Smooth muscle cell (in vitro differentiated cells): ENCODE measurements at regions not wholly inside any gene's neighbourhood (a gene's known extent, or its start where the extent isn't known, plus 50 kb on each side); places are given as distances from the start of the nearest gene placed in this dataset.

Experiments used
- DNase-seq: peaks from one replicate; lab custom pipeline; 2025; ENCODE audit not compliant: unreplicated experiment; lab: John Stamatoyannopoulos, UW
- H2AFZ ChIP-seq: fragments of 200-600 bp; sonication (generic); 2 replicates; pipeline ENCODE4 v1.6.0; 2016; ENCODE audit warnings: antibody characterized with exemption, low read depth, mild to moderate bottlenecking
- H3F3A ChIP-seq: fragments of 200-600 bp; sonication (generic); 2 replicates; pipeline ENCODE4 v1.6.0; 2017; ENCODE audit warnings: antibody characterized with exemption, low read depth
- H3K27ac ChIP-seq: fragments of 200-600 bp; sonication (generic); 2 replicates; pipeline ENCODE4 v1.5.1; 2016; ENCODE audit warnings: low read depth, mild to moderate bottlenecking
- H3K27me3 ChIP-seq: fragments of 200-600 bp; sonication (generic); 2 replicates; pipeline ENCODE4 v1.6.1; 2016; ENCODE audit warnings: low read depth, mild to moderate bottlenecking
- H3K36me3 ChIP-seq: fragments of 200-600 bp; sonication (generic); 2 replicates; pipeline ENCODE4 v1.5.1; 2016; ENCODE audit warnings: low read depth
- H3K4me1 ChIP-seq: fragments of 200-600 bp; sonication (generic); 2 replicates; pipeline ENCODE4 v1.5.1; 2016; ENCODE audit warnings: low read depth
- H3K4me2 ChIP-seq: fragments of 200-600 bp; sonication (generic); 2 replicates; pipeline ENCODE4 v1.6.0; 2016; ENCODE audit warnings: mild to moderate bottlenecking
- H3K4me3 ChIP-seq: fragments of 200-600 bp; sonication (generic); 2 replicates; pipeline ENCODE4 v1.5.1; 2016; ENCODE audit warnings: mild to moderate bottlenecking
- H3K79me2 ChIP-seq: fragments of 200-600 bp; sonication (generic); 2 replicates; pipeline ENCODE4 v1.6.0; 2016; ENCODE audit warnings: low read depth, mild to moderate bottlenecking
- H3K9ac ChIP-seq: fragments of 200-600 bp; sonication (generic); 2 replicates; pipeline ENCODE4 v1.6.0; 2016; ENCODE audit warnings: low read depth
- H3K9me3 ChIP-seq: fragments of 200-600 bp; sonication (generic); replicated peaks from 2 replicates; pipeline ENCODE4 v1.5.1; 2016; ENCODE audit warnings: low read depth
- H4K20me1 ChIP-seq: fragments of 200-600 bp; sonication (generic); 2 replicates; pipeline ENCODE4 v1.6.0; 2016; ENCODE audit warnings: low read depth
- WGBS: methylation state at CpG from one replicate; pipeline ENCODE4 v1.1.7; 2016; ENCODE audit warnings: low lambda C conversion rate; 5-methylcytosine and 5-hydroxymethylcytosine counted together
- TF ChIP-seq, protein P1 (sequence below): fragments of 200-600 bp; sonication (generic); IDR thresholded peaks from 2 replicates; pipeline ENCODE4 v1.5.1; 2017; ENCODE audit warnings: borderline replicate concordance, mild to moderate bottlenecking, antibody characterized with exemption; ENCODE audit not compliant: insufficient read depth, poor library complexity, severe bottlenecking

- no peaks in the 10 kb centered on the region for H4K20me1 ChIP-seq
- DNase-seq = no peak
- H3F3A ChIP-seq = no peaks in the 10 kb centered on the region
- TF ChIP-seq, protein P1, sequence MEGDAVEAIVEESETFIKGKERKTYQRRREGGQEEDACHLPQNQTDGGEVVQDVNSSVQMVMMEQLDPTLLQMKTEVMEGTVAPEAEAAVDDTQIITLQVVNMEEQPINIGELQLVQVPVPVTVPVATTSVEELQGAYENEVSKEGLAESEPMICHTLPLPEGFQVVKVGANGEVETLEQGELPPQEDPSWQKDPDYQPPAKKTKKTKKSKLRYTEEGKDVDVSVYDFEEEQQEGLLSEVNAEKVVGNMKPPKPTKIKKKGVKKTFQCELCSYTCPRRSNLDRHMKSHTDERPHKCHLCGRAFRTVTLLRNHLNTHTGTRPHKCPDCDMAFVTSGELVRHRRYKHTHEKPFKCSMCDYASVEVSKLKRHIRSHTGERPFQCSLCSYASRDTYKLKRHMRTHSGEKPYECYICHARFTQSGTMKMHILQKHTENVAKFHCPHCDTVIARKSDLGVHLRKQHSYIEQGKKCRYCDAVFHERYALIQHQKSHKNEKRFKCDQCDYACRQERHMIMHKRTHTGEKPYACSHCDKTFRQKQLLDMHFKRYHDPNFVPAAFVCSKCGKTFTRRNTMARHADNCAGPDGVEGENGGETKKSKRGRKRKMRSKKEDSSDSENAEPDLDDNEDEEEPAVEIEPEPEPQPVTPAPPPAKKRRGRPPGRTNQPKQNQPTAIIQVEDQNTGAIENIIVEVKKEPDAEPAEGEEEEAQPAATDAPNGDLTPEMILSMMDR = no peak
- no peak overlapping the region for H2AFZ ChIP-seq
- no peak overlapping the region for H3K27ac ChIP-seq
- H3K9ac ChIP-seq = no peak overlapping the region
- H3K4me3 ChIP-seq = no peak overlapping the region
- WGBS = 82% methylated on average over 3 of the region's 3 CpGs
- H3K4me2 ChIP-seq = no peak overlapping the region
- no peaks in the 10 kb centered on the region for H3K79me2 ChIP-seq
- H3K27me3 ChIP-seq = no peaks in the 10 kb centered on the region
- H3K9me3 ChIP-seq = no peaks in the 10 kb centered on the region
- no peaks in the 10 kb centered on the region for H3K36me3 ChIP-seq
- H3K4me1 ChIP-seq = no peaks in the 10 kb centered on the region
Measured at GRCh38 chr4:148893095-148893494, 450.9 kb upstream of the NR3C2 start.

DNA sequence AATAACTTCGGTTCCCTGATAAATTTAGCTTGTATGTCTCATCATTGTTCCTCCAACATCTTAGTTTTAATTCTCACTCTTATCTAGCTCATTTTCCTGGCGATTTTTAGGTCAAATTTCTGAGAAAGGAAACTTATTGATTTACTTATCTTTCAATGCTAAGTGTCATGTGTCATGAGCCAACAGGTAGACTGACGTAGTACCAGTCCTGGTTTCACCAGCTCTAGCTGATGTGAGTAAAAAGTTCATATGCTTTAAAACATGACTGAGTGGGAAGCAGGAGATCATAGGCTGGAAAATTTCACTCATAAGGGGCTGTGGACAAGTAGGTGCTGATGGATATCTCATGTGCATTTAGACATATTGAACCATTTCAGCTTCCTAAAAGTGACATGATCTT is 441.7 kb upstream of the NR3C2 start:
- no peak for DNase-seq
- H3K4me3 ChIP-seq = no peak overlapping the region
- no peaks in the 10 kb centered on the region for H3K36me3 ChIP-seq
- no peaks in the 10 kb centered on the region for H4K20me1 ChIP-seq
- H3K27me3 ChIP-seq = peaks cover 3% of the 10 kb centered on the region
- 78% methylated on average over 3 of the region's 3 CpGs for WGBS
- no peaks in the 10 kb centered on the region for H3K9me3 ChIP-seq
- no peaks in the 10 kb centered on the region for H3F3A ChIP-seq
- peaks cover 10% of the 10 kb centered on the region for H3K4me1 ChIP-seq
- no peaks in the 10 kb centered on the region for H3K79me2 ChIP-seq
- H3K9ac ChIP-seq = no peak overlapping the region
- no peak overlapping the region for H2AFZ ChIP-seq
- no peak overlapping the region for H3K4me2 ChIP-seq
- no peak overlapping the region for H3K27ac ChIP-seq
- TF ChIP-seq, protein P1 = no peak

DNA sequence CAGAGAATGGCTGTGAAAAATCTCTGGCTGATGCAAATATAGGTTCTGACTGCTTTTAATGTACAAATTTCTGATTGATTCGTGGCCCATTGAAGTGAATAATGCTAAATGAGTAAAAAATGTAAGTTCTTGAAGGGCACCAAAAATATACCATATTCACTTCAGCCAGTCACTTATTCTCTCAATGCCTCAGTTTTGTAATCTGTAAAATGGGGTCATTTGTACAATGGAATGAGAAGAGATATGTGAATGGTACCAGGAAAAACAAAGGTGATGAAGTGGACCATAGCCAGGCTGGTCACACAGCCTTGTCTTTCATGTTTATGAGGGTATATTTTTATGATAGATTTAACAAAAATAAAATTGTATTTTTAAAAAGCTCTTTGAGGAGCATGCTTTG is 441.2 kb upstream of the NR3C2 start:
- Histone ChIP-seq H3K4me3 (no peak overlapping the region), H4K20me1 (no peaks in the 10 kb centered on the region), H3K36me3 (no peaks in the 10 kb centered on the region), H3K27ac (no peak overlapping the region), H3K4me2 (no peak overlapping the region), H2AFZ (no peak overlapping the region), H3F3A (no peaks in the 10 kb centered on the region), H3K9ac (no peak overlapping the region), H3K4me1 (peaks cover 10% of the 10 kb centered on the region), H3K27me3 (peaks cover 3% of the 10 kb centered on the region), H3K9me3 (no peaks in the 10 kb centered on the region), H3K79me2 (no peaks in the 10 kb centered on the region)
- TF ChIP-seq, protein P1 = no peak
- WGBS = 86% methylated on average over 1 of the region's 1 CpG
- DNase-seq = no peak

DNA sequence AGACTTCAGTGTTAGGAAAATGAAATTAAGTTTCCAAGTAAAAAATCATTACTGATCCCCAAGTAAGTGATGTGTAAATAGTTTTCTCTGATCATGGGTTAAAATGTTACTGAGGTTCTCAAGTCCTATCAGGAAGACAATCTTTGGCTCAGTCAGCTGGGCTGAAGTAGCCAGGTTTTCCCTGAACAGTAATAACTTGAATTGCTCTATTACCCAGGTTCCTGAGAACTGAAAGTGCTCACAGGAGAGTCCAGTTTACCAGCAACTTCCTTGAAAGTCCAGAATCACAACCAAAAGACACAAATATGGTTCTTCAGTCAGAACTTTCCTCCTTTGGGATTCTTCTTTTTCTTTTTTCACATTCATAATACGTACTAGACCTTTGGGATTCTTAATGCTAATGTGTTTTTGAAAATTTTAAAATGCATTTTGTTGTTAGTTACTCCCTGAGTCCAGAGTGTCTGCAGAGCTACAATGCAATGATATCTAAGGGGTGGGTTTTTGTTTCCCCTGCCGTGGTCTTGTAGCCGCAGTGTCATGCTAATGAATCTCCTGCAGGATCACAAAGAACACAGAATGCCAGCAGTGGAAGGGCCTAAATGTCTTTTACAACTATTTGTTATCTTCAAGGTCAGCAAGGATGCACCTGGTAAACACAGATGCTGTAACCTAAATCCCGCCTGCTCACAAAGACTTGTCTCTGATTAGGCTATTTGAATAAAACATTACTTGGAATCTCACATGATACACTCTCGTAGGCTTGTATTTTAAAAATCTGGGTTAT is 439.8 kb upstream of the NR3C2 start:
- DNase-seq = no peak
- 67% methylated on average over 5 of the region's 5 CpGs for WGBS

More for the DNA sequence above, 439.8 kb upstream of the NR3C2 start:
- Histone ChIP-seq H2AFZ (no peak overlapping the region), H3K79me2 (no peaks in the 10 kb centered on the region), H3K9ac (no peak overlapping the region), H3F3A (no peaks in the 10 kb centered on the region), H4K20me1 (no peaks in the 10 kb centered on the region), H3K9me3 (no peaks in the 10 kb centered on the region), H3K4me3 (no peak overlapping the region), H3K27ac (no peak overlapping the region), H3K36me3 (no peaks in the 10 kb centered on the region), H3K27me3 (peaks cover 3% of the 10 kb centered on the region), H3K4me1 (peaks cover 10% of the 10 kb centered on the region), H3K4me2 (no peak overlapping the region)
- TF ChIP-seq, protein P1 = no peak
